ENCODE measurements at regions not wholly inside any gene's neighbourhood (a gene's known extent, or its start where the extent isn't known, plus 50 kb on each side); places are given as distances from the start of the nearest gene placed in this dataset.
"Not testable (repeated sequence)": the region's sequence is repeated elsewhere in the genome, so short reads cannot be mapped to it uniquely, and the experiment has no call there.

GRCh38 chr2:41180387-41180786 lies 728.5 kb upstream of the SLC8A1 start:
- Mint-ChIP-seq H3K9me3 (peaks cover 17% of the 10 kb centered on the region), H3K27ac (ENCODE audit: low read depth) (no peak overlapping the region)

GRCh38 chr2:41182961-41183360 lies 731.1 kb upstream of the SLC8A1 start:
- H3K4me3 Mint-ChIP-seq = no peak overlapping the region
- no peaks in the 10 kb centered on the region for H3K36me3 Mint-ChIP-seq (ENCODE audit: insufficient read depth)
- H3K4me1 Mint-ChIP-seq = no peaks in the 10 kb centered on the region
- H3K27me3 Mint-ChIP-seq = no peaks in the 10 kb centered on the region
- H3K27ac Mint-ChIP-seq (ENCODE audit: low read depth) = no peak overlapping the region
- peaks cover 12% of the 10 kb centered on the region for H3K9me3 Mint-ChIP-seq
- ATAC-seq (replicated peaks; ENCODE audit: extremely low read depth, poor library complexity, severe bottlenecking) (no peak), DNase-seq (ENCODE audit: low spot score in 2 of 2) (no peak)

More at GRCh38 chr2:41180387-41180786, 728.5 kb upstream of the SLC8A1 start:
- Mint-ChIP-seq H3K4me1 (no peaks in the 10 kb centered on the region), H3K4me3 (no peak overlapping the region), H3K36me3 (ENCODE audit: insufficient read depth) (no peaks in the 10 kb centered on the region), H3K27me3 (no peaks in the 10 kb centered on the region)
- DNase-seq (ENCODE audit: low spot score in 2 of 2) (no peak), ATAC-seq (replicated peaks; ENCODE audit: extremely low read depth, poor library complexity, severe bottlenecking) (no peak)

GRCh38 chr2:41187376-41188122 lies 735.7 kb upstream of the SLC8A1 start:
- peaks cover 6% of the 10 kb centered on the region for H3K9me3 Mint-ChIP-seq
- no peaks in the 10 kb centered on the region for H3K27me3 Mint-ChIP-seq
- no peak for DNase-seq (ENCODE audit: low spot score in 2 of 2)
- H3K36me3 Mint-ChIP-seq (ENCODE audit: insufficient read depth) = no peaks in the 10 kb centered on the region
- H3K4me3 Mint-ChIP-seq = no peak overlapping the region
- H3K27ac Mint-ChIP-seq (ENCODE audit: low read depth) = no peak overlapping the region
- no peaks in the 10 kb centered on the region for H3K4me1 Mint-ChIP-seq
- ATAC-seq (replicated peaks; ENCODE audit: extremely low read depth, poor library complexity, severe bottlenecking) = no peak

- DNase-seq (ENCODE audit: low spot score in 2 of 2) (no peak), ATAC-seq (replicated peaks; ENCODE audit: extremely low read depth, poor library complexity, severe bottlenecking) (no peak)
- Mint-ChIP-seq H3K27me3 (no peaks in the 10 kb centered on the region), H3K9me3 (peaks cover 10% of the 10 kb centered on the region), H3K27ac (ENCODE audit: low read depth) (no peak overlapping the region), H3K4me1 (no peaks in the 10 kb centered on the region), H3K36me3 (ENCODE audit: insufficient read depth) (no peaks in the 10 kb centered on the region), H3K4me3 (no peak overlapping the region)
Observed at GRCh38 chr2:41194230-41194629, 742.3 kb upstream of the SLC8A1 start.

GRCh38 chr2:41197781-41198180 lies 745.9 kb upstream of the SLC8A1 start:
- peaks cover 10% of the 10 kb centered on the region for H3K9me3 Mint-ChIP-seq
- no peaks in the 10 kb centered on the region for H3K4me1 Mint-ChIP-seq
- no peak for ATAC-seq (replicated peaks; ENCODE audit: extremely low read depth, poor library complexity, severe bottlenecking)
- H3K4me3 Mint-ChIP-seq = no peak overlapping the region
- H3K27me3 Mint-ChIP-seq = no peaks in the 10 kb centered on the region
- DNase-seq (ENCODE audit: low spot score in 2 of 2) = no peak
- H3K36me3 Mint-ChIP-seq (ENCODE audit: insufficient read depth) = no peaks in the 10 kb centered on the region
- no peak overlapping the region for H3K27ac Mint-ChIP-seq (ENCODE audit: low read depth)

- DNase-seq (ENCODE audit: low spot score in 2 of 2) (no peak), ATAC-seq (replicated peaks; ENCODE audit: extremely low read depth, poor library complexity, severe bottlenecking) (no peak)
- Mint-ChIP-seq H3K4me1 (no peaks in the 10 kb centered on the region), H3K27me3 (no peaks in the 10 kb centered on the region), H3K36me3 (ENCODE audit: insufficient read depth) (no peaks in the 10 kb centered on the region), H3K27ac (ENCODE audit: low read depth) (no peak overlapping the region), H3K9me3 (peaks cover 9% of the 10 kb centered on the region), H3K4me3 (no peak overlapping the region)
Observed at GRCh38 chr2:41199334-41199733, 747.4 kb upstream of the SLC8A1 start.

GRCh38 chr2:41204315-41204714 lies 752.4 kb upstream of the SLC8A1 start:
- Mint-ChIP-seq H3K4me3 (no peak overlapping the region), H3K4me1 (no peaks in the 10 kb centered on the region), H3K27ac (ENCODE audit: low read depth) (no peak overlapping the region), H3K36me3 (ENCODE audit: insufficient read depth) (no peaks in the 10 kb centered on the region), H3K27me3 (no peaks in the 10 kb centered on the region), H3K9me3 (peaks cover 23% of the 10 kb centered on the region)
- no peak for DNase-seq (ENCODE audit: low spot score in 2 of 2)
- ATAC-seq (replicated peaks; ENCODE audit: extremely low read depth, poor library complexity, severe bottlenecking) = no peak

GRCh38 chr2:41206004-41206403 lies 754.1 kb upstream of the SLC8A1 start:
- Mint-ChIP-seq H3K36me3 (ENCODE audit: insufficient read depth) (no peaks in the 10 kb centered on the region), H3K27ac (ENCODE audit: low read depth) (no peak overlapping the region), H3K4me3 (no peak overlapping the region), H3K9me3 (peaks cover 29% of the 10 kb centered on the region), H3K4me1 (no peaks in the 10 kb centered on the region), H3K27me3 (no peaks in the 10 kb centered on the region)
- ATAC-seq (replicated peaks; ENCODE audit: extremely low read depth, poor library complexity, severe bottlenecking) (no peak), DNase-seq (ENCODE audit: low spot score in 2 of 2) (no peak)

- H3K36me3 Mint-ChIP-seq (ENCODE audit: insufficient read depth) = no peaks in the 10 kb centered on the region
- peaks cover 29% of the 10 kb centered on the region for H3K9me3 Mint-ChIP-seq
- H3K27me3 Mint-ChIP-seq = no peaks in the 10 kb centered on the region
- H3K4me3 Mint-ChIP-seq = no peak overlapping the region
- H3K4me1 Mint-ChIP-seq = no peaks in the 10 kb centered on the region
- ATAC-seq (replicated peaks; ENCODE audit: extremely low read depth, poor library complexity, severe bottlenecking) (no peak), DNase-seq (ENCODE audit: low spot score in 2 of 2) (no peak)
- H3K27ac Mint-ChIP-seq (ENCODE audit: low read depth) = no peak overlapping the region
Observed at GRCh38 chr2:41207578-41207977, 755.7 kb upstream of the SLC8A1 start.

GRCh38 chr2:41210030-41210429 lies 758.1 kb upstream of the SLC8A1 start:
- ATAC-seq (replicated peaks; ENCODE audit: extremely low read depth, poor library complexity, severe bottlenecking); H3K36me3 Mint-ChIP-seq (ENCODE audit: insufficient read depth); H3K4me1 Mint-ChIP-seq; DNase-seq (ENCODE audit: low spot score in 2 of 2); H3K27ac Mint-ChIP-seq (ENCODE audit: low read depth); H3K27me3 Mint-ChIP-seq; H3K4me3 Mint-ChIP-seq: not testable (repeated sequence)
- H3K9me3 Mint-ChIP-seq = peaks cover 28% of the 10 kb centered on the region

- Mint-ChIP-seq H3K4me3 (no peak overlapping the region), H3K27me3 (no peaks in the 10 kb centered on the region), H3K36me3 (ENCODE audit: insufficient read depth) (peaks cover 2% of the 10 kb centered on the region), H3K27ac (ENCODE audit: low read depth) (no peak overlapping the region), H3K9me3 (peaks cover 29% of the 10 kb centered on the region), H3K4me1 (no peaks in the 10 kb centered on the region)
- ATAC-seq (replicated peaks; ENCODE audit: extremely low read depth, poor library complexity, severe bottlenecking) (no peak), DNase-seq (ENCODE audit: low spot score in 2 of 2) (no peak)
Observed at GRCh38 chr2:41216978-41217377, 765.1 kb upstream of the SLC8A1 start.

- Mint-ChIP-seq H3K36me3 (ENCODE audit: insufficient read depth) (peaks cover 2% of the 10 kb centered on the region), H3K27ac (ENCODE audit: low read depth) (no peak overlapping the region), H3K9me3 (peaks cover 9% of the 10 kb centered on the region), H3K27me3 (no peaks in the 10 kb centered on the region), H3K4me3 (no peak overlapping the region), H3K4me1 (no peaks in the 10 kb centered on the region)
- ATAC-seq (replicated peaks; ENCODE audit: extremely low read depth, poor library complexity, severe bottlenecking) (no peak), DNase-seq (ENCODE audit: low spot score in 2 of 2) (no peak)
Observed at GRCh38 chr2:41222593-41222992, 770.7 kb upstream of the SLC8A1 start.

GRCh38 chr2:41234093-41234492 lies 782.2 kb upstream of the SLC8A1 start:
- H3K4me3 Mint-ChIP-seq = no peak overlapping the region
- peaks cover 39% of the 10 kb centered on the region for H3K9me3 Mint-ChIP-seq
- H3K27me3 Mint-ChIP-seq = no peaks in the 10 kb centered on the region
- no peak overlapping the region for H3K27ac Mint-ChIP-seq (ENCODE audit: low read depth)
- peaks cover 2% of the 10 kb centered on the region for H3K36me3 Mint-ChIP-seq (ENCODE audit: insufficient read depth)
- H3K4me1 Mint-ChIP-seq = no peaks in the 10 kb centered on the region
- no peak for DNase-seq (ENCODE audit: low spot score in 2 of 2)
- ATAC-seq (replicated peaks; ENCODE audit: extremely low read depth, poor library complexity, severe bottlenecking) = no peak

Measured in central memory CD8-positive, alpha-beta T cell (primary cell).